ENCODE measurements at regions not wholly inside any gene's neighbourhood (a gene's known extent, or its start where the extent isn't known, plus 50 kb on each side); places are given as distances from the start of the nearest gene placed in this dataset.

DNA sequence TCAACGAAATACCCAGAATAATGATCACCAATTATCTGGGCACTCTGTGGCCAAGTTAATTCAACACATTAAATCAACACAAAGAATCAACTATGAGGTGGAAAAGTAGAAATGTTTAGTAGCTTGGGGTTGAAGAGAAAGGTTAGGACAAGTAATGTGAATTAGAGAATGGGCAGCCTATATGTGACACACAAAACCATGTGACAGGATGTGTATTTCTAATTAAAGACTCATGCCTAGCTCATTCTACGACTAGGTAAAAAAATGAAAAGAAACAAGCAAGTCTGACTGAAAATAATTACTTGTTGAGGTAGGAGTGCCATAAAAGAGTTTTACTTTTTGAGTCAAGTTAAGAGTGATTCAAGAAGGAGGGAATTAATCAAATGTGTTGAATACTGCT is 2646.0 kb upstream of the PCDH20 start:
- TF ChIP-seq, protein P1, sequence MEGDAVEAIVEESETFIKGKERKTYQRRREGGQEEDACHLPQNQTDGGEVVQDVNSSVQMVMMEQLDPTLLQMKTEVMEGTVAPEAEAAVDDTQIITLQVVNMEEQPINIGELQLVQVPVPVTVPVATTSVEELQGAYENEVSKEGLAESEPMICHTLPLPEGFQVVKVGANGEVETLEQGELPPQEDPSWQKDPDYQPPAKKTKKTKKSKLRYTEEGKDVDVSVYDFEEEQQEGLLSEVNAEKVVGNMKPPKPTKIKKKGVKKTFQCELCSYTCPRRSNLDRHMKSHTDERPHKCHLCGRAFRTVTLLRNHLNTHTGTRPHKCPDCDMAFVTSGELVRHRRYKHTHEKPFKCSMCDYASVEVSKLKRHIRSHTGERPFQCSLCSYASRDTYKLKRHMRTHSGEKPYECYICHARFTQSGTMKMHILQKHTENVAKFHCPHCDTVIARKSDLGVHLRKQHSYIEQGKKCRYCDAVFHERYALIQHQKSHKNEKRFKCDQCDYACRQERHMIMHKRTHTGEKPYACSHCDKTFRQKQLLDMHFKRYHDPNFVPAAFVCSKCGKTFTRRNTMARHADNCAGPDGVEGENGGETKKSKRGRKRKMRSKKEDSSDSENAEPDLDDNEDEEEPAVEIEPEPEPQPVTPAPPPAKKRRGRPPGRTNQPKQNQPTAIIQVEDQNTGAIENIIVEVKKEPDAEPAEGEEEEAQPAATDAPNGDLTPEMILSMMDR (conservative IDR thresholded peaks at IDR 0.05): no peak
- TF ChIP-seq ZFX (IDR thresholded peaks at IDR 0.05): no peak
- no peak overlapping the region for H3K27ac ChIP-seq

DNA sequence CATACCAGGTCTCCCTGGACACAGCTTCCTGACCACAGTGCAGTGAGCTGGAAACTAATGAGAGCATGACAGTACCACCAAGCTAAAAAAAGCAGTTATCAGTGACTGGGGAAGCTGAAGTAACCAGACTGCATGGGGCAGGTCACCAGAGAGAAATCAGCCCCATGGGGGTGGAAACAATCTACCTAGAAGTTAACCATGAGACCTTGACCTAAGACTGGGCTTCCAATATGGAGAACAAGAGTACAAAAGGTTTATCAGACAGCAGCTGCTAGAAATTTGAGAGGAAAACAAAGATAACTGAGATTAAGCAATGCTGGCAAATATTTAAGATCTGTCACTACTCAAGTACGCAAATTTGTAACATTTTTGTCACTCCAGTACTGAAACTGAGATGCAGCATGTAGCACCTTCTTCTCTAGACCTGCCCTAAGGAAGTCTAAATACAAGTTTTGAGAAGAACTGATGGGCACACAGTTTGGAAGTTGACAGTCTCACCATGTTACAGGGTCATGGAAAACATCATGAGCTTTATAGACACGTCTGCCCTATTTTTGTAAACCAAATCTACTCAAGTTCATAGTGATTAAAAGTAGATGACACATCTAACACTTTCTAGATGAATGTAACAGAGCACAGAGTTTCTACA is 2641.8 kb upstream of the PCDH20 start:
- TF ChIP-seq, protein P1 (conservative IDR thresholded peaks at IDR 0.05): no peak
- TF ChIP-seq ZFX (IDR thresholded peaks at IDR 0.05): no peak

DNA sequence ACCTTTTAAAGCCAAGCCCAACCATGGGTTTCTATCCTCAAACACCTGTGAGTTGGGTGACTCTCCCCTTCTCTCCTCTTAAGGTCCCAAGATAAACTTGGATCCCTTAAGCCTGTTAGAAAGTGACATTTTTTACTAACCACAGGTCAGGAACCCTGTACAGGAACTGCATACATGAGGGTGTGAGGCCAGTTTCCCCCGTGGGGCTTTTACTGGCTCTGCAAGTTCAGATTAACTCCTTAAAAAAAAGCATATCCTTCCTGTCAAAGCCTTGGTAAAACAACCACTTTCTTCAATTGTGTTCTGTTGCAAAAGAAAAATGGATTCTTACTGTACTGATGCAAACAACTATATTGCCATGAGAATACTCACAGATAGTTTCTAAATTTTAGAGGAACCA is 2638.7 kb upstream of the PCDH20 start:
- TF ChIP-seq ZFX (IDR thresholded peaks at IDR 0.05): no peak
- no peak overlapping the region for H3K27ac ChIP-seq

More for the DNA sequence above, 2641.8 kb upstream of the PCDH20 start:
- no peak overlapping the region for H3K27ac ChIP-seq

DNA sequence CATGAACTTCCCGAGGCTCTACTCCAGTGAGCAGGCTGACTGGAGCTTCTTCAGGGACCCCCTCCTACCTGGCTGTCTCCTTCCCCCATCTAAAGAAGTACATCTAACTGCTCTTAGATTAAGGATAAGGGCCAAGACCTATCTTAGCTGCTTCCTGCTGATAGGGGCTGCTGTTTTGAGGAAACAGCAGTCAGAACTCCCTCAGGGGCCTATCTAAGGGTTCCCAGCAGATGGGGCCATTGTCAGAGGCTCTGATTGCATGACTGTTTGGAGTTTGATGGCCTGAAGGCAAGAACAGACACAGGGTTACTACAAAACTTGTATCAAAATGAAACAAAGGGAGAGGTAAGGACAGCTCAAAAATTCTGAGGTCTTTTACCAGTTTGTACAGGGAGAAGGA is 2636.9 kb upstream of the PCDH20 start:
- TF ChIP-seq, protein P1 (conservative IDR thresholded peaks at IDR 0.05): no peak
- TF ChIP-seq ZFX (IDR thresholded peaks at IDR 0.05): no peak

DNA sequence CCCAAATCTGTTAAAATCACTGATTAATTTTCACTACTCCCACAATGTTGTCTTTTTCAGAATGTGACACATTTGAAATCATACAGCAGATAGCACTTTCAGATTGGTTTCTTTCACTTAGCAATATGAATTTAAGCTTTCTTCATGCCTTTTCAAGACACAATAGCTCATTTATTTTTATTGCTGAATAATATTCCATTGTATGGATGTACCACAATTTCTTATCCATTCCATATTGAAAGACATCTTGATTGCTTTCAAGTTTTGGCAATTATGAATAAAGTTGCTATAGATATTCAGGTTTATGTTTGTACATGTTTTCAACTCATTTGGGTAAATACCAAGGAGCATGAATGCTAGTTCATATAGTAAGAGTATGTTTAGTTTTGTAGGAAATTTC is 2635.6 kb upstream of the PCDH20 start:
- TF ChIP-seq, protein P1 (conservative IDR thresholded peaks at IDR 0.05): no peak
- TF ChIP-seq ZFX (IDR thresholded peaks at IDR 0.05): no peak
- H3K27ac ChIP-seq: no peak overlapping the region

More for the DNA sequence above, 2636.9 kb upstream of the PCDH20 start:
- no peak overlapping the region for H3K27ac ChIP-seq

DNA sequence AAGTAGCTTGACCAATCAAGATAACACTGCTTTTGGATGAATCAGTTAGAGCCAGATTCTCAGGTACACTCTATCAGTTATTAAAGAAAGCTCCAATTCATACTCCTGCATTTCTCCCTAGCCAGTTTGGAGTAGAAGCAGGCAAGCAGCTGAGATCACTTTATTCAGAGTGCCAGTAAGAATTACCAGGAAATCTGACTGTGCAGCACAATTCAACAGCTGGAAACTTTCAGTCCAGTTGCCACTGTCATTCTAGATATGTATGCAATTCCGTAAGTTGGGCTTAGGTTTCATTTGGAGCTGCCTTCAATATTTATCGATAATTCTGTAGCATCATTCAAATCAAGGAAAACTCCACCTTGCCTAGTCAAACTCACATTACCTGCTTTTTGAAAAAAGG is 2625.6 kb upstream of the PCDH20 start:
- TF ChIP-seq, protein P1 (conservative IDR thresholded peaks at IDR 0.05): no peak
- no peak for TF ChIP-seq ZFX (IDR thresholded peaks at IDR 0.05)
- H3K27ac ChIP-seq: no peak overlapping the region

DNA sequence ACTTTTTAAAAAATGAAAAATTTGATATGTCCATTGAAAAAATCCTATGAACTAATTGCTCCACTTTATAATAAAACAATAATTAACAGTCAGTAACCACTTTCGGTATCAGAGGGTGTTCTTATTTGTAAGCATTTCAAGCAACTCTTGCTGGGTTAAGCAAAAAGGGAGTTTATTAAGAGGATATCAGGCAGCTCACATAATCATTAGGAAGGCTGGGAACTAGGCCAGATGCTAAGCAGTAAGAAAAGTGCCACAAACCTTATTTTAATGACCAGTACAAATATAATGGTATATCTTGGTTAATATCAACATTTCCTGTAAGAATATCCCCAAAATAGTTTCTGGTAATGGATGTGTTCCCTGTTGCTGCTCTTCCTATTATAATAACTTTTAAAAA is 2618.3 kb upstream of the PCDH20 start:
- TF ChIP-seq, protein P1 (conservative IDR thresholded peaks at IDR 0.05): no peak
- TF ChIP-seq ZFX (IDR thresholded peaks at IDR 0.05): no peak
- H3K27ac ChIP-seq: no peak overlapping the region

Measured in C4-2B (cell line).